Activated T-cell treated with anti-CD3 and anti-CD28 coated beads, Interleukin-2, amount 50 U/mL, for 24 hours (primary cell): ENCODE measurements at regions not wholly inside any gene's neighbourhood (a gene's known extent, or its start where the extent isn't known, plus 50 kb on each side); places are given as distances from the start of the nearest gene placed in this dataset.

Source experiments
- DNase-seq: peaks from one replicate; pipeline ENCODE4 v3.0.0-alpha.2; 2020
- H3K27ac Mint-ChIP-seq: 2 replicates; pipeline ENCODE4 v1.8.0; 2020; ENCODE audit warnings: mild to moderate bottlenecking, mixed read lengths
- H3K27me3 Mint-ChIP-seq: 2 replicates; pipeline ENCODE4 v1.8.0; 2020; ENCODE audit warnings: mixed read lengths
- H3K36me3 Mint-ChIP-seq: 2 replicates; pipeline ENCODE4 v1.8.0; 2020; ENCODE audit warnings: low read depth, mixed read lengths
- H3K4me1 Mint-ChIP-seq: 2 replicates; pipeline ENCODE4 v1.8.0; 2020; ENCODE audit warnings: low read depth, mixed read lengths
- H3K4me3 Mint-ChIP-seq: 2 replicates; pipeline ENCODE4 v1.8.0; 2020; ENCODE audit warnings: mild to moderate bottlenecking, moderate library complexity, mixed read lengths
- H3K9me3 Mint-ChIP-seq: 2 replicates; pipeline ENCODE4 v1.8.0; 2020; ENCODE audit warnings: mixed read lengths

GRCh38 chr2:54384301-54385203 lies 71.6 kb upstream of the SPTBN1 start:
- Mint-ChIP-seq H3K9me3 (no peaks in the 10 kb centered on the region), H3K27ac (no peak overlapping the region), H3K4me3 (no peak overlapping the region), H3K27me3 (no peaks in the 10 kb centered on the region), H3K36me3 (no peaks in the 10 kb centered on the region), H3K4me1 (no peaks in the 10 kb centered on the region)
- DNase-seq: no peak

GRCh38 chr2:54385271-54385670 lies 70.9 kb upstream of the SPTBN1 start:
- Mint-ChIP-seq H3K9me3 (no peaks in the 10 kb centered on the region), H3K4me1 (no peaks in the 10 kb centered on the region), H3K36me3 (no peaks in the 10 kb centered on the region), H3K27ac (no peak overlapping the region), H3K4me3 (no peak overlapping the region), H3K27me3 (no peaks in the 10 kb centered on the region)
- no peak for DNase-seq

GRCh38 chr2:54386585-54386984 lies 69.5 kb upstream of the SPTBN1 start:
- no peaks in the 10 kb centered on the region for H3K27me3 Mint-ChIP-seq
- no peaks in the 10 kb centered on the region for H3K36me3 Mint-ChIP-seq
- H3K4me3 Mint-ChIP-seq: no peak overlapping the region
- H3K9me3 Mint-ChIP-seq: no peaks in the 10 kb centered on the region
- no peak for DNase-seq
- H3K27ac Mint-ChIP-seq: no peak overlapping the region
- no peaks in the 10 kb centered on the region for H3K4me1 Mint-ChIP-seq

GRCh38 chr2:54387059-54387991 lies 68.8 kb upstream of the SPTBN1 start:
- H3K36me3 Mint-ChIP-seq: no peaks in the 10 kb centered on the region
- no peaks in the 10 kb centered on the region for H3K4me1 Mint-ChIP-seq
- DNase-seq: no peak
- H3K27me3 Mint-ChIP-seq: no peaks in the 10 kb centered on the region
- no peaks in the 10 kb centered on the region for H3K9me3 Mint-ChIP-seq
- H3K4me3 Mint-ChIP-seq: no peak overlapping the region
- H3K27ac Mint-ChIP-seq: no peak overlapping the region

- no peaks in the 10 kb centered on the region for H3K9me3 Mint-ChIP-seq
- no peaks in the 10 kb centered on the region for H3K27me3 Mint-ChIP-seq
- H3K4me3 Mint-ChIP-seq: no peak overlapping the region
- H3K36me3 Mint-ChIP-seq: no peaks in the 10 kb centered on the region
- no peaks in the 10 kb centered on the region for H3K4me1 Mint-ChIP-seq
- no peak overlapping the region for H3K27ac Mint-ChIP-seq
- DNase-seq: no peak
These were observed 68.1 kb upstream of the SPTBN1 start for GRCh38 chr2:54388076-54388475.

- H3K4me3 Mint-ChIP-seq: no peak overlapping the region
- H3K4me1 Mint-ChIP-seq: peaks cover 10% of the 10 kb centered on the region
- no peaks in the 10 kb centered on the region for H3K27me3 Mint-ChIP-seq
- no peak overlapping the region for H3K27ac Mint-ChIP-seq
- H3K36me3 Mint-ChIP-seq: no peaks in the 10 kb centered on the region
- DNase-seq: no peak
- no peaks in the 10 kb centered on the region for H3K9me3 Mint-ChIP-seq
These were observed 63.4 kb upstream of the SPTBN1 start for GRCh38 chr2:54392555-54393324.

- Mint-ChIP-seq H3K27me3 (no peaks in the 10 kb centered on the region), H3K4me3 (peak overlapping the region; percentile 13), H3K27ac (peak overlapping the region; percentile 80), H3K36me3 (no peaks in the 10 kb centered on the region), H3K9me3 (no peaks in the 10 kb centered on the region), H3K4me1 (peaks cover 10% of the 10 kb centered on the region)
- no peak for DNase-seq
These were observed 61.7 kb upstream of the SPTBN1 start for GRCh38 chr2:54394392-54394791.

- no peaks in the 10 kb centered on the region for H3K36me3 Mint-ChIP-seq
- peaks cover 10% of the 10 kb centered on the region for H3K4me1 Mint-ChIP-seq
- DNase-seq: no peak
- no peaks in the 10 kb centered on the region for H3K9me3 Mint-ChIP-seq
- no peak overlapping the region for H3K4me3 Mint-ChIP-seq
- H3K27ac Mint-ChIP-seq: no peak overlapping the region
- no peaks in the 10 kb centered on the region for H3K27me3 Mint-ChIP-seq
These were observed 60.0 kb upstream of the SPTBN1 start for GRCh38 chr2:54396107-54396506.

- Mint-ChIP-seq H3K27me3 (no peaks in the 10 kb centered on the region), H3K4me1 (peaks cover 10% of the 10 kb centered on the region), H3K27ac (no peak overlapping the region), H3K9me3 (no peaks in the 10 kb centered on the region), H3K4me3 (no peak overlapping the region), H3K36me3 (no peaks in the 10 kb centered on the region)
- DNase-seq: no peak
These were observed 59.3 kb upstream of the SPTBN1 start for GRCh38 chr2:54396798-54397197.

GRCh38 chr2:54397426-54397825 lies 58.7 kb upstream of the SPTBN1 start:
- Mint-ChIP-seq H3K27ac (no peak overlapping the region), H3K36me3 (no peaks in the 10 kb centered on the region), H3K9me3 (no peaks in the 10 kb centered on the region), H3K4me1 (peaks cover 10% of the 10 kb centered on the region), H3K27me3 (no peaks in the 10 kb centered on the region), H3K4me3 (no peak overlapping the region)
- DNase-seq: no peak

- Mint-ChIP-seq H3K27me3 (no peaks in the 10 kb centered on the region), H3K36me3 (no peaks in the 10 kb centered on the region)
- no peak for DNase-seq
These were observed 54.6 kb upstream of the SPTBN1 start for GRCh38 chr2:54401554-54401953.

GRCh38 chr2:54402350-54402749 lies 53.8 kb upstream of the SPTBN1 start:
- H3K4me3 Mint-ChIP-seq: no peak overlapping the region
- no peaks in the 10 kb centered on the region for H3K36me3 Mint-ChIP-seq
- no peak for DNase-seq
- no peak overlapping the region for H3K27ac Mint-ChIP-seq
- H3K27me3 Mint-ChIP-seq: no peaks in the 10 kb centered on the region
- H3K4me1 Mint-ChIP-seq: peaks cover 7% of the 10 kb centered on the region
- no peaks in the 10 kb centered on the region for H3K9me3 Mint-ChIP-seq

More at GRCh38 chr2:54401554-54401953, 54.6 kb upstream of the SPTBN1 start:
- Mint-ChIP-seq H3K27ac (no peak overlapping the region), H3K4me3 (no peak overlapping the region), H3K9me3 (no peaks in the 10 kb centered on the region), H3K4me1 (peaks cover 7% of the 10 kb centered on the region)

- Mint-ChIP-seq H3K4me3 (no peak overlapping the region), H3K4me1 (peaks cover 7% of the 10 kb centered on the region), H3K9me3 (no peaks in the 10 kb centered on the region), H3K27me3 (no peaks in the 10 kb centered on the region), H3K27ac (no peak overlapping the region), H3K36me3 (no peaks in the 10 kb centered on the region)
- DNase-seq: no peak
These were observed 52.5 kb upstream of the SPTBN1 start for GRCh38 chr2:54403512-54404238.

- no peaks in the 10 kb centered on the region for H3K27me3 Mint-ChIP-seq
- no peak overlapping the region for H3K4me3 Mint-ChIP-seq
- DNase-seq: no peak
- no peaks in the 10 kb centered on the region for H3K9me3 Mint-ChIP-seq
- no peak overlapping the region for H3K27ac Mint-ChIP-seq
- peaks cover 7% of the 10 kb centered on the region for H3K4me1 Mint-ChIP-seq
- no peaks in the 10 kb centered on the region for H3K36me3 Mint-ChIP-seq
These were observed 51.9 kb upstream of the SPTBN1 start for GRCh38 chr2:54404270-54404669.
